ENCODE measurements at regions not wholly inside any gene's neighbourhood (a gene's known extent, or its start where the extent isn't known, plus 50 kb on each side); places are given as distances from the start of the nearest gene placed in this dataset.
"Not testable (repeated sequence)": the region's sequence is repeated elsewhere in the genome, so short reads cannot be mapped to it uniquely, and the experiment has no call there.

DNA sequence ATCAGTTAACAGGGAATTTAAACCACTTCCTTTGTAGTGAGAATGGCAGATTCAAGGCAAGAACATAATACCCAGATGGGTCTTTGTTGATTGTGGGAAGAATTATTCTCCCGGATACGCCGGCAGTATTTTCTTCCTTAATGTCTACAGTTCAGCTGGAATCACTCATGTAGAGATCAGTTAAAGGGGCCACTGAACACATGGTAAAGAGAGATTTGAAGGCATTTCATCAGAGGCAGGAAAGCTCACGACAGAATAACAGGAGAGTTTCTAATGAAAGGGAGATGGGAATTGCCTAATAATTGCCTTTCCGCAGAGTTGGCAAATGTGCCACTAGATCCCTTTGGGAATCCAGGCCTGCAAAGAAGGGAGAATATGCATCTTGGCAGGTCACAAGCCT lies 327.7 kb upstream of the ZNF804A start:
- no peak for DNase-seq

- no peak for DNase-seq
Observed at GRCh38 chr2:184272056-184272455, 326.3 kb upstream of the ZNF804A start.

DNA sequence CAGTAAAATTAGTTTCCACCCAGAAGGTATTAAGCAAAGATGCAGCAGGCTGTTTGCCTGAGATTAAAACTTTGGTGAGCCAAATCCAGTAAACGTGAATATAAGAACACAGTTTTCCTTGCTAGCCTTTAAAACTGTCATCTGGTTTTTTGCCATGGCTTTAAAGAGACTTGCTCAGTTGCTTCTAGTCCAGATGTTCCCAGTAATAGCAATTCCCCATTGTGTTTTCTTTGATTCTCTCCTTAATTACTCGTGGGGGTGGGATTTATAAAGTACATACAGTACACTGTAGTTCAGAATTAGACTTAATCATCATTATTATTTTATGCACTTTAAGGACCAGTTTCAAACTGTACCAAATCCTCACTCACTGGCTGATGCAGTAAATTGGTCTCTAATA lies 303.5 kb upstream of the ZNF804A start:
- no peak for DNase-seq

- no peak for DNase-seq
Observed at GRCh38 chr2:184297085-184297484, 301.2 kb upstream of the ZNF804A start.

GRCh38 chr2:184302506-184302905 lies 295.8 kb upstream of the ZNF804A start:
- no peak for DNase-seq

DNA sequence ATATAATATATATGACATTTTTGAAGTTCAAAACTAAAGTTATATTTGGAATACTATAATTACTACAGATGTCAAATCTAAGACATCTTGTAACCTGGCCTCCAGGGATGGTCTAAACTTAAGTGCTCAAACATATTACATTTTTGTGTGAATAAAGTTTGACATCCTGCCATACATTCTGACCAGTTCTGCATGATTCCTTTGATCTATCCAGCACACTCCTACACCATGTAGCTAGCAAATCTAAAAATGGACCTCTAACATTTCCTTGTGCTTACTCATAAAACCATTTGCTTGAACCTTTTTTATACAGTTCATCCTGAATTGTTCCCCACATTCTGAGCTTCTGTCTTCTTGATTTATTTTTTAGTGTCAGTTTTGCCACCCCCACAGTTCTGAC lies 294.3 kb upstream of the ZNF804A start:
- no peak for DNase-seq

- no peak for DNase-seq
Observed at GRCh38 chr2:184305105-184305504, 293.2 kb upstream of the ZNF804A start.

- no peak for DNase-seq
Observed at GRCh38 chr2:184308706-184309105, 289.6 kb upstream of the ZNF804A start.

DNA sequence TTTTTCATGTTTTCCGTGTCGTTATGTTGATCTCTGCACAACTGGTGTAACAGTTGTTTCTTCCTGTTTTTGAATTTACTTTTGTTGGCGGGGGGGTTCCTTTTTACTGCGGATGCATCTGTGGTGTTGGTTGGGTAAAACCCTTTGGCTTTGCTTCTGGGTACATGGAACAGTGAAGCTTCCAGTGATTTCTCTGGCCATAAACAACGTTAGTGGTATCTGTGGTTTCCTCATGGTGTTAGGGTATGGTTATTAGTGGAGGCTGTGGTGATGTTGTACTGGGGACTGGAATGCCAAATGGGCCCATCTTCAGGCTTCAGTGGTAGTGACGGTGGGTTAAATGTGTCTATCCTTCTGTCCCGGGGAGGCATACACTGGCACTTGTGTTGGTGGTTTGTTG lies 285.4 kb upstream of the ZNF804A start:
- no peak for DNase-seq

DNA sequence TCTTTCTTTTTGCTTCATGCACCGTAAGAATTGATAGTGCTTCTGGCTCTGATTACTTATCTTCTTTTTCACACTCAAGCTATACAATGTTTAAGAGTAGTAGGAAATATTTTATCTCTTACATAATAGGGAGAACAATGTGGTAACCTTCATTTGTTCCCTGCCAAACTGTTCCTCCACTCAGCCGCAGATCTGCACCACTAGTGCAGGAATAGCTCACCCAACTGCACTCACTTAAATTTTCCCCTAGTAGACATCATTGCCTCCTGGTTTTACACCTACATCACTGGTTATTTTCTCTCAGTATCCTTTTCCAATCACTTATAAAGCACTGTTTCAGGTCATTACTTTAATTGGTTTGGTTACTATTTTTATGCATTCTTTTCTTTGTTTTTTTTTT lies 283.5 kb upstream of the ZNF804A start:
- DNase-seq = no peak

DNA sequence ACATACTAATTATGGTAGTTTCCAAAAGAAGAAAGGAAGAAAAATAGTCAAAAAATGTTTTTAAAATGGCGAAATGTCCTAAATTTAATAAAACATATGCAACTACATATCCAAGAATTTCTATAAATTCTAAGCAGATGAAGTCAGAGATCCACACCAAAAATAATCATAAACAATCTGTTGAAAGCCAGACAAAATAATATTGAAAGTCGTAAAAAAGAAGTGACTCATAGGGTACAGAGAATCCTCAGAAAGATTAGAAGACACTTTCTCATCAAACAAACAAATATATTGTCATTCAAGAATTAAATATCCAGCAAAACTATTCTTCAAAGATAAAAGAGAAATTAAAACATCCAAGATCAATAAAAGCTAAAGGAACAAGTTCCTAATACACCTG lies 281.4 kb upstream of the ZNF804A start:
- DNase-seq = no peak

GRCh38 chr2:184322615-184323014 lies 275.7 kb upstream of the ZNF804A start:
- DNase-seq = no peak

DNA sequence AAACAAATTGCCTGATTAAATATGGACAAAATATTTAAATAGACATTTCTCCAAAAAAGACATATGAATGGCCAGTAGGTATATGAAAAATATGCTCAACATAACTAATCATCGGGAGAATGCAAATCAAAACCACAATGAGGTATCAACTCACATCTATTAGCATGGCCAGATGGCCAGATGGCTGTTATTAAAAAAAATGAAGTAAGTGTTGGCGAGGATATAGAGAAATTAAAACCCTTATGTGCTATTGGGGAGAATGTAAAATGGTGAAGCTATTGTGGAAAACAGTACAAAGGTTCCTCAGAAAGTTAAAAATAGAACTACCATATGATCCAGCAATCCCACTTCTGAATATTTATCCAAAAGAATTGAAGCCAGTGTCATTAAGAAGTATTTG lies 272.3 kb upstream of the ZNF804A start:
- no peak for DNase-seq

DNA sequence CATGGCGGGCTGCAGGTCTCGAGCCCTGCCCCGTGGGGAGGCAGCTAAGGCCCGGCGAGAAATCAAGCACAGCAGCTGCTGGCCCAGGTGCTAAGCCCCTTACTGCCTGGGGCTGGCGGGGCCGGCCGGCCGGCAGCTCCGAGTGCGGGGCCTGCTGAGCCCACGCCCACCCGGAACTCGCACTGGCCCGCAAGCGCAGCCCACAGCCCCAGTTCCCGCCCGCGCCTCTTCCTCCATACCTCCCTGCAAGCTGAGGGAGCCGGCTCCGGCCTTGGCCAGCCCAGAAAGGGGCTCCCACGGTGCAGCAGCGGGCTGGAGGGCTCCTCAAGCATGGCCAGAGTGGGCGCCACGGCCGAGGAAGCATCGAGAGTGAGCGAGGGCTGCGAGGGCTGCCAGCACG lies 270.5 kb upstream of the ZNF804A start:
- DNase-seq = not testable (repeated sequence)

DNA sequence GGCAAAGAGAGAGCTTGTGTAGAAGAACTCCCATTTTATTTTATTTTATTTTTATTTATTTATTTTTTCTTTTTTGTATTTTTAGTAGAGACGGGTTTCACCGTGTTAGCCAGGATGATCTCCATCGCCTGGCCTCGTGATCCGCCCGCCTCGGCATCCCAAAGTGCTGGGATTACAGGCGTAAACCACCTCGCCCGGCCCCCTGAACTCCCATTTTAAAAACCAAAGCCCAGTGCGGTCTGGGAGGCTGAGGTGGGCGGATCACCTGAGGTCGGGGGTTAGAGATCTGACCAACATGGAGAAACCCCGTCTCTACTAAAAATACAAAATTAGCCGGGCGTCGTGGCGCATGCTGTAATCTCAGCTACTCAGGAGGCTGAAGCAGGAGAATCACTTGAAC lies 267.8 kb upstream of the ZNF804A start:
- not testable (repeated sequence) for DNase-seq

DNA sequence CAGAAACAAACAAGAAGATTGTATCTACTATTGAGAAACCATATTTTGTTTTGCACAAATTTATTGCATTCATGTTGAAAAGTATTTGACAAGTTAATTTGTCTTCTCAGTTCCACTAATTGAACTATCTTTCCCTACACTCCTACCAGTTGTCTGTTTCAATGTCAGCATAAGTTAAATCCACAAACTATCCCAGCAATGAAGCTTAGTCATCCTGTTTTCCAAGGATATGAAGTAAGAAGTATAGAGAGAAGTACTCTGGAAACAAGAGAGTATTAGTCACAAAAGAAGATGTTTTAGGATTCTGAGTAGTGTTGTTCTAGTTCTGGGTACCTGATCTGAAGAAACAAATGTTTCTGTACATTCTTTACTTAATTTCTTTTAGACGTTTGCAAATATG lies 261.6 kb upstream of the ZNF804A start:
- DNase-seq = no peak

GRCh38 chr2:184338771-184339170 lies 259.6 kb upstream of the ZNF804A start:
- no peak for DNase-seq

- no peak for DNase-seq
Observed at GRCh38 chr2:184339966-184340365, 258.4 kb upstream of the ZNF804A start.

GRCh38 chr2:184346338-184346862 lies 251.9 kb upstream of the ZNF804A start:
- DNase-seq = no peak

DNA sequence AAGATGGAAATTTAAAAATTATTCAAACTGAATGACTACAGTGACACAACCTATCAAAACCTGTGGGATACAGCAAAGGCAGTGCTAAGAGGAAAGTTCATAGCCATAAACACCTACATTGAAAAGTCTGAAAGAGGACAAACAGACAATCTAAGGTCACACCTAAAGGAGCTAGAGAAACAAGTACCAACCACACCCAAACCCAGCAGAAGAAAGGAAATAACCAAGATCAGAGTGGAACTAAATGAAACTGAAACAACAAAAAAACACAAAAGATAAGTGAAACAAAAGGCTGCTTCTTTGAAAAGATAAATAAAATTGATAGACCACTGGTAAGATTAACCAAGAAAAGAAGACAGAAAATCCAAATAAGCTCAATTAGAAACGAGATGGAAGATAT lies 247.2 kb upstream of the ZNF804A start:
- DNase-seq = no peak

GRCh38 chr2:184357033-184357432 lies 241.3 kb upstream of the ZNF804A start:
- no peak for DNase-seq

- no peak for DNase-seq
Observed at GRCh38 chr2:184359379-184359778, 238.9 kb upstream of the ZNF804A start.

DNA sequence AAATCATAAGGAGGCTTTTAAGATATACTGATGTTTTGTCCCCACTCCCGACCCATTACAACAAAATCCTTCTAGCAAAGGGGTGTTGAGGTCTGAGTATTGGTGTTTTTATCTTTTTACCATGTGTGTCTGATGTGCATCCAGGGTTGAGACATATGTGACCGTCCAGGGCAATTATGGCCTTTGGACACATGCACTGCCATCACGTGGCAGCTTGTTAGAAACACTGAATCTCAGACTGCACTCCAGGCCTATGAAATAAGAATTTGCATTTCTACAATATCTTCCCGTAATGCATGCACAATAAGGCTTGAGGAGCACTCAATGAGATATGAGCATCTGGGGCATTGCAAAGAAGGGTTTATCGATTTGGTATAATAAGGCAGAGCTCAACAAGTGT lies 235.1 kb upstream of the ZNF804A start:
- DNase-seq = no peak

DNA sequence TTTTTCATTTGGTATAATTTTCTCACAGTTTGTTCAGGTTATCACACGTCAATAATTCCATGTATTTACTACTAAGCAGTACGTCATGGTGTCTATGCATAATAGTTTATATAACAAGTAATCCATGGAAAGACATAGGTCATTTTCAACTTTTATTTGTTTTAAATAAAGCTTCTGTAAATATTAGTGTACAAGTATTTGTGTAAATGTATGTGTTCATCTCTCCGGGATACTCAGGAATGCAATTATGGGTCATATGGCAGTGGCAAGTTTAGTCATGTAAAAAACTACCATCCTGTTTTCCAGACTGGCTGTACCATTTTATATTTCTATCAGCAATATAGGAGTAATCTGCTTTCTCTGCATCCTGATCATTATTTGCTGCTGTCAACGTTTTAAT lies 231.1 kb upstream of the ZNF804A start:
- no peak for DNase-seq

GRCh38 chr2:184369307-184369706 lies 229.0 kb upstream of the ZNF804A start:
- DNase-seq = no peak

DNA sequence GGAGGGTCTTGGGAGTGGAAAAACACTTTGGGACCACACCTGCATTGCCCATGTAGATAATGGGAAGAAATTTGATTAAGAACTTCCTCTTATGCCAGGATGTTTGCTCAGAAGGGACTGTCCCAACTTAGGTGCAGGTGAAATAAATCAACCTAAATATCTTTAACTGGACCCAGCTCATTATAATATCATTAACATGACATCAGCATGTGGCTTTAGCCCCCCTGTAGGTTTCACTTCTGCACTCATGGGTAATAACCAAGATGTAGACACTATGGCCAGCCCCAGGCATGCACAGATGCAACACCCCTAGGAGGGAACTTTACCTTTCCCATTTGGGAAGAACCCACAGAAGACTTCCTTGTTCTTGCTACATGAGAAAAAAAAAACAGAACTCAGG lies 227.4 kb upstream of the ZNF804A start:
- DNase-seq = no peak
